ENCODE measurements at regions not wholly inside any gene's neighbourhood (a gene's known extent, or its start where the extent isn't known, plus 50 kb on each side); places are given as distances from the start of the nearest gene placed in this dataset.

- Histone ChIP-seq H3K4me1 (peaks cover 0 to 4% (median 0%) of the 10 kb centered on the region in 4 donors), H3K27ac (no peak overlapping the region), H3K4me3 (no peak overlapping the region), H3K36me3 (no peaks in the 10 kb centered on the region), H3K27me3 (no peaks in the 10 kb centered on the region), H3K9me3 (peaks cover 0 to 3% (median 0%) of the 10 kb centered on the region in 4 donors)
- TF ChIP-seq EP300 (IDR thresholded peaks at IDR 0.05) = no peak
- no peak for TF ChIP-seq POLR2A (IDR thresholded peaks at IDR 0.05)
- TF ChIP-seq, protein P1, sequence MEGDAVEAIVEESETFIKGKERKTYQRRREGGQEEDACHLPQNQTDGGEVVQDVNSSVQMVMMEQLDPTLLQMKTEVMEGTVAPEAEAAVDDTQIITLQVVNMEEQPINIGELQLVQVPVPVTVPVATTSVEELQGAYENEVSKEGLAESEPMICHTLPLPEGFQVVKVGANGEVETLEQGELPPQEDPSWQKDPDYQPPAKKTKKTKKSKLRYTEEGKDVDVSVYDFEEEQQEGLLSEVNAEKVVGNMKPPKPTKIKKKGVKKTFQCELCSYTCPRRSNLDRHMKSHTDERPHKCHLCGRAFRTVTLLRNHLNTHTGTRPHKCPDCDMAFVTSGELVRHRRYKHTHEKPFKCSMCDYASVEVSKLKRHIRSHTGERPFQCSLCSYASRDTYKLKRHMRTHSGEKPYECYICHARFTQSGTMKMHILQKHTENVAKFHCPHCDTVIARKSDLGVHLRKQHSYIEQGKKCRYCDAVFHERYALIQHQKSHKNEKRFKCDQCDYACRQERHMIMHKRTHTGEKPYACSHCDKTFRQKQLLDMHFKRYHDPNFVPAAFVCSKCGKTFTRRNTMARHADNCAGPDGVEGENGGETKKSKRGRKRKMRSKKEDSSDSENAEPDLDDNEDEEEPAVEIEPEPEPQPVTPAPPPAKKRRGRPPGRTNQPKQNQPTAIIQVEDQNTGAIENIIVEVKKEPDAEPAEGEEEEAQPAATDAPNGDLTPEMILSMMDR (IDR thresholded peaks at IDR 0.05) = no peak
- no peak for DNase-seq (ENCODE audit: low spot score in 2 of 2)
- 44 to 46% methylated on average over 2 of the region's 2 CpGs for WGBS, 2 donors
Observed at GRCh38 chr3:106617276-106617675, 748.5 kb upstream of the CBLB start.

GRCh38 chr3:106620646-106621045 lies 751.8 kb upstream of the CBLB start:
- WGBS, 2 donors = 91 to 95% methylated on average over 1 of the region's 1 CpG
- DNase-seq (ENCODE audit: low spot score in 2 of 2) = no peak
- Histone ChIP-seq H3K36me3 (no peaks in the 10 kb centered on the region), H3K4me1 (peaks cover 0 to 4% (median 0%) of the 10 kb centered on the region in 4 donors), H3K9me3 (peaks cover 0 to 14% (median 2%) of the 10 kb centered on the region in 4 donors), H3K27ac (no peak overlapping the region), H3K27me3 (no peaks in the 10 kb centered on the region), H3K4me3 (no peak overlapping the region)
- TF ChIP-seq EP300 (IDR thresholded peaks at IDR 0.05) (no peak), POLR2A (IDR thresholded peaks at IDR 0.05) (no peak)
- TF ChIP-seq, protein P1 (IDR thresholded peaks at IDR 0.05) = no peak

DNA sequence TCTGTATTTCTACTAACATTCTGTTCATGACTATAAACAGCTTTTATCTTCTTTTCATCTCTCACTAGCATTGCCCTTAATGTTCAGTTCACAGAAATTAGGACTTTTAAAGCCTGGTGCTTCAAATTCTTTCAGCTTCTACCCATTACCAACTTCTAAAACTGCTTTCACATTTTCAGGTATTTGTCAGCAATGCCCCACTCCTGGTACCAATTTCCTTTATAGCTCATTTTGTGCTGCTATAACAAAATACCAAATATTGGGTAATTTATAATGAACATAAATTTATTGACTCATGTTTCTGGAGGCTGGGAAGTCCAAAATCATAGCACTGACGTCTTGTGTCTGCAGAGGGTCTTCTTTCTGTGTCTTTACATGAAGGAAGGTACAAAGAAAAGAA lies 753.1 kb upstream of the CCDC54 start:
- TF ChIP-seq EP300 (IDR thresholded peaks at IDR 0.05) (no peak), POLR2A (IDR thresholded peaks at IDR 0.05) (no peak)
- TF ChIP-seq, protein P1 (IDR thresholded peaks at IDR 0.05) = no peak
- no peaks in the 10 kb centered on the region for H3K36me3 ChIP-seq
- H3K27me3 ChIP-seq = no peaks in the 10 kb centered on the region
- H3K4me1 ChIP-seq = no peaks in the 10 kb centered on the region
- no peak overlapping the region for H3K4me3 ChIP-seq
- H3K9me3 ChIP-seq = peaks cover 0 to 14% (median 2%) of the 10 kb centered on the region in 4 donors
- no peak overlapping the region for H3K27ac ChIP-seq
- no peak for DNase-seq (ENCODE audit: low spot score in 2 of 2)
- 90 to 100% methylated on average over 1 of the region's 1 CpG for whole genome bisulfite sequencing, 2 donors

GRCh38 chr3:106628407-106628806 lies 748.8 kb upstream of the CCDC54 start:
- Histone ChIP-seq H3K4me1 (no peaks in the 10 kb centered on the region), H3K9me3 (peaks cover 0 to 11% (median 2%) of the 10 kb centered on the region in 4 donors), H3K27me3 (no peaks in the 10 kb centered on the region), H3K4me3 (no peak overlapping the region), H3K36me3 (no peaks in the 10 kb centered on the region), H3K27ac (no peak overlapping the region)
- TF ChIP-seq, protein P1 (IDR thresholded peaks at IDR 0.05) = no peak
- TF ChIP-seq EP300 (IDR thresholded peaks at IDR 0.05) = no peak
- TF ChIP-seq POLR2A (IDR thresholded peaks at IDR 0.05) = no peak
- no peak for DNase-seq (ENCODE audit: low spot score in 2 of 2)

GRCh38 chr3:106629215-106629832 lies 747.9 kb upstream of the CCDC54 start:
- H3K27me3 ChIP-seq = no peaks in the 10 kb centered on the region
- no peak overlapping the region for H3K4me3 ChIP-seq
- no peak overlapping the region for H3K27ac ChIP-seq
- TF ChIP-seq EP300 (IDR thresholded peaks at IDR 0.05) (no peak), POLR2A (IDR thresholded peaks at IDR 0.05) (no peak)
- TF ChIP-seq, protein P1 (IDR thresholded peaks at IDR 0.05) = no peak
- WGBS, 2 donors = 27 to 32% methylated on average over 2 of the region's 2 CpGs
- H3K4me1 ChIP-seq = no peaks in the 10 kb centered on the region
- H3K9me3 ChIP-seq = peaks cover 0 to 2% (median under 1%) of the 10 kb centered on the region in 4 donors
- no peaks in the 10 kb centered on the region for H3K36me3 ChIP-seq
- no peak for DNase-seq (ENCODE audit: low spot score in 2 of 2)
